GM12875 (cell line): ENCODE measurements at regions not wholly inside any gene's neighbourhood (a gene's known extent, or its start where the extent isn't known, plus 50 kb on each side); places are given as distances from the start of the nearest gene placed in this dataset.
A peak's percentile ranks its signal among the peaks of the same experiment; 100 is the strongest.
"Not testable (repeated sequence)": the region's sequence is repeated elsewhere in the genome, so short reads cannot be mapped to it uniquely, and the experiment has no call there.

Experiments
- H3K4me3 ChIP-seq: one replicate; pipeline ENCODE4 v1.5.1; 2011; ENCODE audit warnings: low read depth, low read length, control low read depth
- CTCF ChIP-seq: IDR thresholded peaks from 2 replicates; pipeline ENCODE4 v1.5.1; 2011; ENCODE audit warnings: low read depth, mild to moderate bottlenecking, control low read depth, inconsistent platforms, low read length, moderate library complexity, borderline replicate concordance; ENCODE audit not compliant: insufficient read depth

GRCh38 chrX:109902665-109903064 lies 100.2 kb upstream of the TMEM164 start:
- no peak overlapping the region for H3K4me3 ChIP-seq
- no peak for TF ChIP-seq CTCF

GRCh38 chrX:109911046-109911445 lies 91.9 kb upstream of the TMEM164 start:
- no peak overlapping the region for H3K4me3 ChIP-seq
- peak; percentile 12; the same call in 1 of the 2 replicates for TF ChIP-seq CTCF

- not testable (repeated sequence) for H3K4me3 ChIP-seq
These were observed 89.9 kb upstream of the TMEM164 start for GRCh38 chrX:109912993-109913392.

- no peak overlapping the region for H3K4me3 ChIP-seq
- TF ChIP-seq CTCF: no peak
These were observed 88.6 kb upstream of the TMEM164 start for GRCh38 chrX:109914114-109914849.

- TF ChIP-seq CTCF: no peak
- H3K4me3 ChIP-seq: no peak overlapping the region
These were observed 84.2 kb upstream of the TMEM164 start for GRCh38 chrX:109918753-109919152.

- no peak overlapping the region for H3K4me3 ChIP-seq
- no peak for TF ChIP-seq CTCF
These were observed 82.6 kb upstream of the TMEM164 start for GRCh38 chrX:109920325-109920724.

GRCh38 chrX:109920868-109921267 lies 82.0 kb upstream of the TMEM164 start:
- no peak for TF ChIP-seq CTCF
- no peak overlapping the region for H3K4me3 ChIP-seq
